DOHH2 (cell line): ENCODE measurements at regions not wholly inside any gene's neighbourhood (a gene's known extent, or its start where the extent isn't known, plus 50 kb on each side); places are given as distances from the start of the nearest gene placed in this dataset.

Experiments
- H3F3A ChIP-seq: fragments of 200-600 bp; sonication (generic), shearing (Covaris generic); 2 replicates; pipeline ENCODE4 v1.6.0; 2016; ENCODE audit warnings: antibody characterized with exemption, mild to moderate bottlenecking; ENCODE audit not compliant: control insufficient read depth, insufficient read depth
- H3K27ac ChIP-seq: fragments of 200-600 bp; sonication (generic); 2 replicates; pipeline ENCODE4 v1.5.1; 2014; ENCODE audit warnings: low read depth, mild to moderate bottlenecking, low read length, moderate library complexity
- H3K27me3 ChIP-seq: fragments of 200-600 bp; sonication (generic); 2 replicates; pipeline ENCODE4 v1.6.1; 2014; ENCODE audit warnings: mild to moderate bottlenecking, low read length, mixed read lengths; ENCODE audit not compliant: control insufficient read depth
- H3K36me3 ChIP-seq: fragments of 200-600 bp; sonication (generic); 2 replicates; pipeline ENCODE4 v1.6.1; 2014; ENCODE audit warnings: mild to moderate bottlenecking, low read length, moderate library complexity, mixed read lengths; ENCODE audit not compliant: control insufficient read depth
- H3K4me1 ChIP-seq: fragments of 200-600 bp; sonication (generic); 2 replicates; pipeline ENCODE4 v1.6.1; 2014; ENCODE audit warnings: mild to moderate bottlenecking, low read length, mixed read lengths; ENCODE audit not compliant: control insufficient read depth
- H3K4me2 ChIP-seq: fragments of 200-600 bp; sonication (generic); 2 replicates; pipeline ENCODE4 v1.6.0; 2014; ENCODE audit warnings: mild to moderate bottlenecking, low read length, moderate library complexity
- H3K4me3 ChIP-seq: fragments of 200-600 bp; sonication (generic); 2 replicates; pipeline ENCODE4 v1.5.1; 2014; ENCODE audit warnings: mild to moderate bottlenecking, low read length, mixed read lengths
- H3K79me2 ChIP-seq: fragments of 200-600 bp; sonication (generic); 2 replicates; pipeline ENCODE4 v1.6.1; 2014; ENCODE audit warnings: mild to moderate bottlenecking, low read length, mixed read lengths; ENCODE audit not compliant: control insufficient read depth
- H3K9me2 ChIP-seq: fragments of 200-600 bp; sonication (generic); replicated peaks from 2 replicates; pipeline ENCODE4 v1.6.1; 2014; ENCODE audit warnings: mild to moderate bottlenecking, low read length, mixed read lengths; ENCODE audit not compliant: control insufficient read depth
- H3K9me3 ChIP-seq: fragments of 200-600 bp; sonication (generic); 2 replicates; pipeline ENCODE4 v1.6.1; 2014; ENCODE audit warnings: antibody characterized with exemption, low read length, mixed read lengths; ENCODE audit not compliant: control insufficient read depth, insufficient read depth
- H4K20me1 ChIP-seq: fragments of 200-600 bp; sonication (generic); 2 replicates; pipeline ENCODE4 v1.6.0; 2014; ENCODE audit warnings: low read depth, mild to moderate bottlenecking, antibody characterized with exemption, low read length, moderate library complexity; ENCODE audit not compliant: control insufficient read depth, insufficient read depth
- CTCF ChIP-seq: fragments of 200-600 bp; sonication (generic); IDR thresholded peaks from one replicate; pipeline ENCODE4 v1.5.1; 2014; ENCODE audit warnings: antibody characterized with exemption, mild to moderate bottlenecking, low read depth, low read length; ENCODE audit not compliant: poor library complexity, severe bottlenecking
- EZH2phosphoT487 ChIP-seq: fragments of 200-600 bp; sonication (generic); IDR thresholded peaks from 2 replicates; pipeline ENCODE4 v1.6.1; 2017; ENCODE audit warnings: borderline replicate concordance, mild to moderate bottlenecking, antibody characterized with exemption, low read length, moderate library complexity, mixed read lengths

DNA sequence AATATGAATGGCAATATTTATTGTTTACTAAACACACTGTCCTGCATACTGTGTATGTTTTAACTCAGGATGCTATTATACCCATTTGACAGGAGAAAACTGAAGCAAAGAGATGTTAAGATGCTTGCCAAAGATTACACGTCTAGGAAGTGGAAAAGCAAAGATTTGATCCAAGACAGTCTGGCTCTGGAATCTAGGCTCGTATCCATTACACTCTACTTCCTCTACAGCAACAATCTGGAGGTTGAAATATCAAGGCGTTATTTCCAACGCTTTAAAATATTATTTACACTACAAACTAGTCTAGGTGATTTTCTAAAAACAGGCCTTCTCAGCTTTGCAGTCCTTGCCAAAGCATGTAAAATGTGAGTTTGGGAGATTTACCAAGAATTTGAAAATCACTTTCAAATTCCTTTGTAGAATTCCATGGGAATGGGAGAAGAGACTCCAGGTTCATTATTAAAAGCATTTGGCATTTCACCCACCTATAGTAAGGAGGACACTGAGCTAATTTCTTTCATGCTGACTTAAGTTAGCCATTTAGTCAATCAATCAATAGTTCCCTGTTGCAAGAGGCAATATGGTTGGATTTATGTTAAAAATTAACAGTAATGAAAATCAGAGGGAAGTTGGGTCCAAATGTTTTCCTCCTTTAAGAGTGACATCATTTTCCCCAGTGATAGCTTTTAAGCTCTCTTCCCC, 356.3 kb upstream of the SMARCA2 start:
- H3K27ac ChIP-seq = no peak overlapping the region
- no peaks in the 10 kb centered on the region for H3K27me3 ChIP-seq

DNA sequence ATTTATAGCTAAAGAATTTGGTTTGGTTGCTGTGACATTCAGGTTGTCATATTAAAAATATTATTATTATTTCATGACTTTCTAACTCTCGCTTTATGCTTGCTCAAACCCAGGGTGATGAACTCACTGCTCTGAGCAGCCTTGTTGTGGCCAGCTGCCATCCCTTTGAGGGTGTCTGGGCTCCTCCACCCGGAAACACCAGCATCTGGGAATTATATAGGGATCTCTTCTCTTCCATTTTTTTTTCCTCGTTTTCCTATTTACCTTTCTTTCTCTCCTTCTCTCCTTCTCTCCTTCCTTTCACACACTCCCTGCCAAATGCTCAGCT, 355.8 kb upstream of the SMARCA2 start:
- Histone ChIP-seq H3K27me3 (no peaks in the 10 kb centered on the region), H3F3A (no peaks in the 10 kb centered on the region), H3K4me1 (no peaks in the 10 kb centered on the region), H3K4me2 (no peak overlapping the region), H3K9me2 (no peaks in the 10 kb centered on the region), H3K9me3 (no peaks in the 10 kb centered on the region), H3K36me3 (no peaks in the 10 kb centered on the region), H3K79me2 (no peaks in the 10 kb centered on the region), H3K4me3 (no peak overlapping the region), H4K20me1 (no peaks in the 10 kb centered on the region), H3K27ac (no peak overlapping the region)
- TF ChIP-seq CTCF = no peak
- TF ChIP-seq EZH2phosphoT487 = no peak

More for the DNA sequence above, 356.3 kb upstream of the SMARCA2 start:
- Histone ChIP-seq H3F3A (no peaks in the 10 kb centered on the region), H3K4me3 (no peak overlapping the region), H3K9me3 (no peaks in the 10 kb centered on the region), H3K4me1 (no peaks in the 10 kb centered on the region), H4K20me1 (no peaks in the 10 kb centered on the region), H3K4me2 (no peak overlapping the region), H3K9me2 (no peaks in the 10 kb centered on the region), H3K79me2 (no peaks in the 10 kb centered on the region), H3K36me3 (no peaks in the 10 kb centered on the region)
- TF ChIP-seq EZH2phosphoT487 = no peak
- no peak for TF ChIP-seq CTCF

- H3K27ac ChIP-seq = no peak overlapping the region
- H3K79me2 ChIP-seq = no peaks in the 10 kb centered on the region
- H4K20me1 ChIP-seq = no peaks in the 10 kb centered on the region
- no peaks in the 10 kb centered on the region for H3K27me3 ChIP-seq
- H3F3A ChIP-seq = no peaks in the 10 kb centered on the region
- no peak overlapping the region for H3K4me3 ChIP-seq
- no peaks in the 10 kb centered on the region for H3K9me3 ChIP-seq
- no peaks in the 10 kb centered on the region for H3K9me2 ChIP-seq
- no peaks in the 10 kb centered on the region for H3K4me1 ChIP-seq
- no peak overlapping the region for H3K4me2 ChIP-seq
- H3K36me3 ChIP-seq = no peaks in the 10 kb centered on the region
- TF ChIP-seq CTCF (no peak), EZH2phosphoT487 (no peak)
Observed at GRCh38 chr9:1668441-1668840, 346.7 kb upstream of the SMARCA2 start.
